ENCODE measurements at regions not wholly inside any gene's neighbourhood (a gene's known extent, or its start where the extent isn't known, plus 50 kb on each side); places are given as distances from the start of the nearest gene placed in this dataset.

GRCh38 chr18:51716277-51716676 is 518.8 kb upstream of the MEX3C start:
- H3K4me3 ChIP-seq: no peak overlapping the region
- TF ChIP-seq CTCF (IDR thresholded peaks at IDR 0.05): no peak
- TF ChIP-seq POLR2A (IDR thresholded peaks at IDR 0.05): no peak
- peaks cover 0 to 8% (median 0%) of the 10 kb centered on the region in 3 donors for H3K9me3 ChIP-seq
- DNase-seq (no peak), ATAC-seq (no peak)
- H3K36me3 ChIP-seq (replicated peaks in 1 of 2; ENCODE audit: insufficient read depth in 1 of 2, low read depth in 2 of 2): no peaks in the 10 kb centered on the region
- H3K27me3 ChIP-seq: no peaks in the 10 kb centered on the region
- intact Hi-C loops (cut with DNase I): no loop called here
- H3K4me1 ChIP-seq: no peaks in the 10 kb centered on the region
- H3K27ac ChIP-seq: no peak overlapping the region
- 58 to 82% methylated on average over 1 of the region's 1 CpG for WGBS, 2 donors

- intact Hi-C loops (cut with DNase I): no loop called here
- DNase-seq: peak in 1 of 4 donors; percentile 30
- no peaks in the 10 kb centered on the region for H3K9me3 ChIP-seq
- 35 to 45% methylated on average over 1 of the region's 1 CpG for WGBS, 2 donors
- H3K27me3 ChIP-seq: no peaks in the 10 kb centered on the region
- no peaks in the 10 kb centered on the region for H3K4me1 ChIP-seq
- no peaks in the 10 kb centered on the region for H3K36me3 ChIP-seq (replicated peaks in 1 of 2; ENCODE audit: insufficient read depth in 1 of 2, low read depth in 2 of 2)
- ATAC-seq: peak; percentile 42
- H3K4me3 ChIP-seq: no peak overlapping the region
- no peak overlapping the region for H3K27ac ChIP-seq
- TF ChIP-seq POLR2A (IDR thresholded peaks at IDR 0.05) (no peak), CTCF (IDR thresholded peaks at IDR 0.05) (peak in 2 of 7 experiments; percentile 20 to 28)
These were observed 523.9 kb upstream of the MEX3C start for GRCh38 chr18:51721388-51721787.

GRCh38 chr18:51721996-51722395 is 524.5 kb upstream of the MEX3C start:
- intact Hi-C loops (cut with DNase I): no loop called here
- WGBS, 2 donors: 71 to 75% methylated on average over 2 of the region's 2 CpGs
- ATAC-seq (no peak), DNase-seq (no peak)
- no peak overlapping the region for H3K4me3 ChIP-seq
- H3K9me3 ChIP-seq: no peaks in the 10 kb centered on the region
- no peaks in the 10 kb centered on the region for H3K27me3 ChIP-seq
- no peaks in the 10 kb centered on the region for H3K4me1 ChIP-seq
- TF ChIP-seq POLR2A (IDR thresholded peaks at IDR 0.05): no peak
- no peak for TF ChIP-seq CTCF (IDR thresholded peaks at IDR 0.05)
- H3K27ac ChIP-seq: no peak overlapping the region
- no peaks in the 10 kb centered on the region for H3K36me3 ChIP-seq (replicated peaks in 1 of 2; ENCODE audit: insufficient read depth in 1 of 2, low read depth in 2 of 2)

- 55 to 59% methylated on average over 9 of the region's 9 CpGs for WGBS, 2 donors
- ATAC-seq: no peak
- no peak for DNase-seq
- H3K27ac ChIP-seq: no peak overlapping the region
- no peak overlapping the region for H3K4me3 ChIP-seq
- H3K9me3 ChIP-seq: no peaks in the 10 kb centered on the region
- intact Hi-C loops (cut with DNase I): no loop called here
- TF ChIP-seq CTCF (IDR thresholded peaks at IDR 0.05) (no peak), POLR2A (IDR thresholded peaks at IDR 0.05) (no peak)
- H3K36me3 ChIP-seq (replicated peaks in 1 of 2; ENCODE audit: insufficient read depth in 1 of 2, low read depth in 2 of 2): no peaks in the 10 kb centered on the region
- no peaks in the 10 kb centered on the region for H3K27me3 ChIP-seq
- no peaks in the 10 kb centered on the region for H3K4me1 ChIP-seq
These were observed 527.6 kb upstream of the MEX3C start for GRCh38 chr18:51724790-51725721.

- DNase-seq (no peak), ATAC-seq (no peak)
- 78 to 90% methylated on average over 2 of the region's 2 CpGs for WGBS, 2 donors
- intact Hi-C loops (cut with DNase I): no loop called here
- H3K36me3 ChIP-seq (replicated peaks in 1 of 2; ENCODE audit: insufficient read depth in 1 of 2, low read depth in 2 of 2): no peaks in the 10 kb centered on the region
- H3K4me1 ChIP-seq: no peaks in the 10 kb centered on the region
- no peaks in the 10 kb centered on the region for H3K27me3 ChIP-seq
- no peak overlapping the region for H3K4me3 ChIP-seq
- no peaks in the 10 kb centered on the region for H3K9me3 ChIP-seq
- TF ChIP-seq POLR2A (IDR thresholded peaks at IDR 0.05): no peak
- no peak overlapping the region for H3K27ac ChIP-seq
These were observed 529.1 kb upstream of the MEX3C start for GRCh38 chr18:51726614-51727013.

Measured in body of pancreas (tissue), 4 donors.